ENCODE measurements at regions not wholly inside any gene's neighbourhood (a gene's known extent, or its start where the extent isn't known, plus 50 kb on each side); places are given as distances from the start of the nearest gene placed in this dataset.

DNA sequence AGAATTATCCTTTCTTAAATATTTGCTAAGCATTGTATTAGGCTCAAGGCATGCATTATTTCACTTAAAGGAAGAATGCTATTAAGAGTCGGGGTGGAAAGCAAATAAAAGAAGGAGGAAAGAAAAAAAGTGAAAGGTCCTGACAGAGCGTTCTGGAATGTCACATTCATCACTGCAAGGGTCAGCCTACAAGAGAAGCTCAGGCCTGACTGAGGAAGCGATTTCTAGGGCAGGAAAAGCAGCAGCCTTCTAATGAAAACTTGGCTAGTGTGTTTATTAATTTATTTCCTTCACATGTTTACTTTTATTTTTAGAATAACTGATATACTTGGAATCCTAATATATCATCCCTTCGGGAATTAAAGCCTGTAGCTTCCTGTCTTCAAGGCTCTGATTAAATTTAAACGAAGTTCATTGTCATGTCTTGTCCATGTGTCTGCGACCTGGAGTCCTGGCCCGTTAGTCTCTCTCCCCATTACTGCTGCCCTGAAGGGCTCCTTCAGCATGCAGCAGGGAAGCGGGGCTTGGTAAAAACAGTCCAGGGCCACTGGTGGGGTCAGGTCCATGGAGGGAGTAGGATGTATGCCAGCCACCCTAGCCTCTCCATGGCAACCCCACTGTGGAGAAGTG is 119.2 kb upstream of the CCDC68 start:
- no peak overlapping the region for H2AFZ ChIP-seq
- no peak overlapping the region for H3K4me3 ChIP-seq (ENCODE audit: low read depth, low read length)
- H3K27me3 ChIP-seq (ENCODE audit: control insufficient read depth, insufficient read depth, low read length), result no peaks in the 10 kb centered on the region
- H3K9ac ChIP-seq, result no peak overlapping the region
- H3K4me1 ChIP-seq, result peaks cover 4% of the 10 kb centered on the region
- H3K36me3 ChIP-seq (ENCODE audit: control insufficient read depth, insufficient read depth, low read length), result no peaks in the 10 kb centered on the region
- no peak overlapping the region for H3K4me2 ChIP-seq (ENCODE audit: low read length)
- TF ChIP-seq, protein P1, sequence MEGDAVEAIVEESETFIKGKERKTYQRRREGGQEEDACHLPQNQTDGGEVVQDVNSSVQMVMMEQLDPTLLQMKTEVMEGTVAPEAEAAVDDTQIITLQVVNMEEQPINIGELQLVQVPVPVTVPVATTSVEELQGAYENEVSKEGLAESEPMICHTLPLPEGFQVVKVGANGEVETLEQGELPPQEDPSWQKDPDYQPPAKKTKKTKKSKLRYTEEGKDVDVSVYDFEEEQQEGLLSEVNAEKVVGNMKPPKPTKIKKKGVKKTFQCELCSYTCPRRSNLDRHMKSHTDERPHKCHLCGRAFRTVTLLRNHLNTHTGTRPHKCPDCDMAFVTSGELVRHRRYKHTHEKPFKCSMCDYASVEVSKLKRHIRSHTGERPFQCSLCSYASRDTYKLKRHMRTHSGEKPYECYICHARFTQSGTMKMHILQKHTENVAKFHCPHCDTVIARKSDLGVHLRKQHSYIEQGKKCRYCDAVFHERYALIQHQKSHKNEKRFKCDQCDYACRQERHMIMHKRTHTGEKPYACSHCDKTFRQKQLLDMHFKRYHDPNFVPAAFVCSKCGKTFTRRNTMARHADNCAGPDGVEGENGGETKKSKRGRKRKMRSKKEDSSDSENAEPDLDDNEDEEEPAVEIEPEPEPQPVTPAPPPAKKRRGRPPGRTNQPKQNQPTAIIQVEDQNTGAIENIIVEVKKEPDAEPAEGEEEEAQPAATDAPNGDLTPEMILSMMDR (IDR thresholded peaks at IDR 0.05), result no peak
- no peaks in the 10 kb centered on the region for H3K79me2 ChIP-seq
- no peak overlapping the region for H3K27ac ChIP-seq
- H3K9me3 ChIP-seq (ENCODE audit: control insufficient read depth, low read length), result no peaks in the 10 kb centered on the region

DNA sequence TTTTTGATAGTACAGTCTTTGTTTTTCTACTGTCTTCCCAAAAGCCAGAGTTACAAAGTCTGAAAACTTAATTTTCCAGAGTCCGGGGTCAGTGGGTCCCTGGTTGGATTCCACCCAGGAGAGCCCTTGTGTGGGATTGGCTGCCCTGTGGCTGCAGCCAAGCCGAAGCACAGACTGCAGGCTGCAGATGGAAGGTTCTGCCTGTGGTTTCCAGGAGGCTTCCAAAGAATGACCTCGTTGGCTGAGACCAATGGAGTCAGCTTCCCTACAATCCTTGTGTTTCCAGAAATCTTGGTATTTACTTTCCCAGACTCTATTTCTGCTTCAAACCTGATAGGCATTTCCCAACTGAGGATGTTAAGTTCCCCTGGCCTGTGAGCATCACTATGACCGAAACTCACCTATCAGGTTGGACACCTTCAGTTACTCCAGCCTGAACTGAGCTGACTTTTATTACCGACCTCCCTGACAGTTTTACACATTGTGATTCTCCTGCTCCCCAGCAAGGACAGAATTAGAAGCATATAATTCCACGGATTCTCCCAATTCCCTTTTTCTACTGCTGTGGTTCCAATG is 117.5 kb upstream of the CCDC68 start:
- Histone ChIP-seq H3K4me3 (ENCODE audit: low read depth, low read length) (no peak overlapping the region), H2AFZ (no peak overlapping the region), H3K4me1 (peaks cover 4% of the 10 kb centered on the region), H3K4me2 (ENCODE audit: low read length) (no peak overlapping the region), H3K9ac (no peak overlapping the region), H3K27ac (no peak overlapping the region), H3K79me2 (no peaks in the 10 kb centered on the region), H3K9me3 (ENCODE audit: control insufficient read depth, low read length) (no peaks in the 10 kb centered on the region), H3K27me3 (ENCODE audit: control insufficient read depth, insufficient read depth, low read length) (no peaks in the 10 kb centered on the region), H3K36me3 (ENCODE audit: control insufficient read depth, insufficient read depth, low read length) (no peaks in the 10 kb centered on the region)
- TF ChIP-seq, protein P1 (IDR thresholded peaks at IDR 0.05), result no peak

DNA sequence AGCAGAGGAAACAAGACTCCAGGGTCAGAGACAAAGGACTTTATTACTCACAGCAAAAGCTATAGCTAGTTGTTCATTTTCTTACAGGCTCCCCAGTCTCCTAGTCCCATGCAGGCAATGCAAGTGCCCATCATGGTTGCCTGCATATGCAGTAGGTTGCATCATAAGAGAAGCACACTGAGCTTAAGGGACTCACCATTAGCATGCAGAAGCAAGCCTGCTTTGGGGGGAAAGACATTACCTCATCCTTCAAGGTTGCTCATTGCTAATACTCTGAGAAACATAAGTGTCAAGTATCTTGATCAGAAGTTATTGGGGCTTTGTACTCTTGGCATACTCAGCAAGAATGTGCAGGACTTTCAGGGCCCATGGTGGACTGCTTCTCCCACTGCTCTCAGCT is 114.6 kb upstream of the CCDC68 start:
- no peaks in the 10 kb centered on the region for H3K79me2 ChIP-seq
- H3K27me3 ChIP-seq (ENCODE audit: control insufficient read depth, insufficient read depth, low read length), result no peaks in the 10 kb centered on the region
- peaks cover 4% of the 10 kb centered on the region for H3K4me1 ChIP-seq
- no peak overlapping the region for H3K4me3 ChIP-seq (ENCODE audit: low read depth, low read length)
- no peaks in the 10 kb centered on the region for H3K9me3 ChIP-seq (ENCODE audit: control insufficient read depth, low read length)
- no peak overlapping the region for H3K9ac ChIP-seq
- H3K27ac ChIP-seq, result no peak overlapping the region
- H3K36me3 ChIP-seq (ENCODE audit: control insufficient read depth, insufficient read depth, low read length), result no peaks in the 10 kb centered on the region
- no peak overlapping the region for H3K4me2 ChIP-seq (ENCODE audit: low read length)
- no peak overlapping the region for H2AFZ ChIP-seq
- TF ChIP-seq, protein P1 (IDR thresholded peaks at IDR 0.05), result no peak

GRCh38 chr18:55073116-55073515 is 113.9 kb upstream of the CCDC68 start:
- Histone ChIP-seq H3K27ac (no peak overlapping the region), H3K4me2 (ENCODE audit: low read length) (no peak overlapping the region), H3K27me3 (ENCODE audit: control insufficient read depth, insufficient read depth, low read length) (no peaks in the 10 kb centered on the region), H2AFZ (no peak overlapping the region), H3K4me3 (ENCODE audit: low read depth, low read length) (no peak overlapping the region), H3K79me2 (no peaks in the 10 kb centered on the region), H3K9ac (no peak overlapping the region), H3K9me3 (ENCODE audit: control insufficient read depth, low read length) (no peaks in the 10 kb centered on the region), H3K36me3 (ENCODE audit: control insufficient read depth, insufficient read depth, low read length) (no peaks in the 10 kb centered on the region), H3K4me1 (peaks cover 4% of the 10 kb centered on the region)
- TF ChIP-seq, protein P1 (IDR thresholded peaks at IDR 0.05), result no peak

DNA sequence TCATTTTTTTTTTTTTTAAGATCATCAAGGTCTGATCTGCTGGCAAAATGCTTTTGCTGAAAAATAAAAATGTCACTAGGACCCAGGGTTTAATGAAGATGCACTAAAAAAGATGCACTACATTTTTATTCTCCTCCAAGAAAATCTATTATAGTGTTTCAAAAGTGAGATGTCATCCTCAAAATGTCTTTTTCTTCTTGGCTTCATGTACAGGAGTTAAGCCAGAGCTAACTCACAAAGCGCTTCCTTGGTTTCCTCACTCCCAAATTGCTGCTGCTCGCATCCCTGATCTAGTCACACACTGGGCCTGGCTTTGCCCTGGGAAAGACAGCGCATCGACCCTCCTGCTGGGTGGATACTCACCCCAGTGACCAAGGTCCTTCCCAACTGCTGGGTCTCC is 113.4 kb upstream of the CCDC68 start:
- Histone ChIP-seq H3K27me3 (ENCODE audit: control insufficient read depth, insufficient read depth, low read length) (no peaks in the 10 kb centered on the region), H3K4me3 (ENCODE audit: low read depth, low read length) (no peak overlapping the region), H3K27ac (no peak overlapping the region), H3K79me2 (no peaks in the 10 kb centered on the region), H3K4me1 (peaks cover 4% of the 10 kb centered on the region), H3K9me3 (ENCODE audit: control insufficient read depth, low read length) (no peaks in the 10 kb centered on the region), H3K9ac (no peak overlapping the region), H3K4me2 (ENCODE audit: low read length) (no peak overlapping the region), H3K36me3 (ENCODE audit: control insufficient read depth, insufficient read depth, low read length) (no peaks in the 10 kb centered on the region), H2AFZ (no peak overlapping the region)
- TF ChIP-seq, protein P1 (IDR thresholded peaks at IDR 0.05), result no peak
